Heart left ventricle (tissue), 13 donors: ENCODE measurements at regions not wholly inside any gene's neighbourhood (a gene's known extent, or its start where the extent isn't known, plus 50 kb on each side); places are given as distances from the start of the nearest gene placed in this dataset.

Source experiments
- POLR2A ChIP-seq, 2 donors: fragments of 450-650 bp; IDR thresholded peaks; one replicate each; pipeline ENCODE4 v1.6.1; 2017; ENCODE audit warnings: antibody characterized with exemption in 2 of 2, mild to moderate bottlenecking in 2 of 2, moderate library complexity in 2 of 2
- TF ChIP-seq, protein P1 (sequence below), 12 donors: fragments of 200-600 bp; sonication (generic) in 4 of 12; IDR thresholded peaks; one replicate each; pipeline versions ENCODE4 v1.5.0 to v1.8.0; 2018 to 2022; ENCODE audit warnings: antibody characterized with exemption in 12 of 12, mild to moderate bottlenecking in 5 of 12
- donor health status: ischemic (EF 13 %, LVEDD 7.1; RV severe dilation, severe dysfunction).
- donor health status: DM: no; HTN: yes; CAD: no.
- donor health status: DM: no; HTN: no; CAD: no.
- donor health status: ischemic (EF 25% LVEDD 6.9; RV normal size, moderate dysfunction).
- donor health status: ischemic (EF 25% LVEDD 5.7; RV mildly dilated, moderate dysfunction).
- donor health status: ischemic (EF 35%, LVEDD 5.7; RV mildly dilated, moderate dysfunction).
- donor health status: nonischemic (EF 11% LVEDD 7.7; RV severe dilation, severe dysfunction).
- donor health status: DM: yes; HTN: yes; CAD: no.
- donor health status: PGD.
- donor health status: ischemic (EF 29% LVEDD 5.4; RV normal size, mild dysfunction).
- donor health status: nonischemic (EF 23%, LVEDD 6.1; RV moderate dilation, normal function).

DNA sequence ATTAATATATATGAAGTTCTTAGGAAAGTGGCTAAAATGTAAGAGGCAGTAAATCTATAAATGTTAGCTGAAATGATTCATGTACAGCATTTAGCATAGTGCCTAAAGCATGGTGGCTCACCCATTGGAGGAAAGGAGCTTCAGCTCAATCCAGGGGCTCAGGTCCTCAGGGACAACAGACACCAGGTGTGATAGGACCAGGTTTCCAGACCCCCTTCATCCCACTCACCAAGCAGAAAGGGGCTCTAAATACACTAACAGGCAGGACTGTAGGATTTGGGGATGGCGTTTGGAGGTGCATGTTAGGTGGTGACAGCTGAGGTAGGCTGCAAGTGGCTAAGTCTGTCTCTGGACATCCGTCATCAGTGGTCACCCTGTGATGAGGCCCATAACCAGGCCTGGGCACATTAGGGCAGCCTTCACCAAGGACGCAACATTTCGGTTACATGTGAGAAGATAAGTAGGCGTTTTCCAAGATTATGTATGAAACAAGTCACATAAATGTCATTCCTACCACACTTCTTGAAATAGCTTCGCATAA is 233.1 kb downstream of the C1orf94 start:
- TF ChIP-seq, protein P1, sequence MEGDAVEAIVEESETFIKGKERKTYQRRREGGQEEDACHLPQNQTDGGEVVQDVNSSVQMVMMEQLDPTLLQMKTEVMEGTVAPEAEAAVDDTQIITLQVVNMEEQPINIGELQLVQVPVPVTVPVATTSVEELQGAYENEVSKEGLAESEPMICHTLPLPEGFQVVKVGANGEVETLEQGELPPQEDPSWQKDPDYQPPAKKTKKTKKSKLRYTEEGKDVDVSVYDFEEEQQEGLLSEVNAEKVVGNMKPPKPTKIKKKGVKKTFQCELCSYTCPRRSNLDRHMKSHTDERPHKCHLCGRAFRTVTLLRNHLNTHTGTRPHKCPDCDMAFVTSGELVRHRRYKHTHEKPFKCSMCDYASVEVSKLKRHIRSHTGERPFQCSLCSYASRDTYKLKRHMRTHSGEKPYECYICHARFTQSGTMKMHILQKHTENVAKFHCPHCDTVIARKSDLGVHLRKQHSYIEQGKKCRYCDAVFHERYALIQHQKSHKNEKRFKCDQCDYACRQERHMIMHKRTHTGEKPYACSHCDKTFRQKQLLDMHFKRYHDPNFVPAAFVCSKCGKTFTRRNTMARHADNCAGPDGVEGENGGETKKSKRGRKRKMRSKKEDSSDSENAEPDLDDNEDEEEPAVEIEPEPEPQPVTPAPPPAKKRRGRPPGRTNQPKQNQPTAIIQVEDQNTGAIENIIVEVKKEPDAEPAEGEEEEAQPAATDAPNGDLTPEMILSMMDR (IDR thresholded peaks at IDR 0.05): no peak
- no peak for TF ChIP-seq POLR2A (IDR thresholded peaks at IDR 0.05)
